T-helper 1 cell (primary cell): ENCODE measurements at regions not wholly inside any gene's neighbourhood (a gene's known extent, or its start where the extent isn't known, plus 50 kb on each side); places are given as distances from the start of the nearest gene placed in this dataset.

ENCODE experiments used
- DNase-seq, 5 donors: peaks; one replicate each; pipeline ENCODE4 v3.0.0-alpha.2; 2012 to 2020

DNA sequence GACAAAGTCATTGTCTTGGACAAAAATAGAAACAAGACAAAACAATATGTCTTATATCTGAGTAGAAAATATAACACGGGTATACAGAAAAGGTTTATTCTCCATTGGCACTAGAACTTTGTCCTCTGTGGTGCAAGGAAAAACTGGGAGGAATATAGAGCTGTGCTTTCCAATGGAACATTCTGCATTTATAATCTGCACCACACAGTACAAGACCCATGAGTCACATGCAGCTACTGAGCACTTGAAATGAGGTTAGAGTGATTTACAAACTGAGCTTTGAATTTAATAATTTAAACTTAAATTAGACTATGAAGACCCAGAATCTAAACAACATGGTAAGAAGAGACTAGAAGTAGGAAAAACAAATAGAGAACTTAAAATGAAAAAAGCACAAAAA, 86.1 kb downstream of the RAP2A start:
- no peak for DNase-seq

DNA sequence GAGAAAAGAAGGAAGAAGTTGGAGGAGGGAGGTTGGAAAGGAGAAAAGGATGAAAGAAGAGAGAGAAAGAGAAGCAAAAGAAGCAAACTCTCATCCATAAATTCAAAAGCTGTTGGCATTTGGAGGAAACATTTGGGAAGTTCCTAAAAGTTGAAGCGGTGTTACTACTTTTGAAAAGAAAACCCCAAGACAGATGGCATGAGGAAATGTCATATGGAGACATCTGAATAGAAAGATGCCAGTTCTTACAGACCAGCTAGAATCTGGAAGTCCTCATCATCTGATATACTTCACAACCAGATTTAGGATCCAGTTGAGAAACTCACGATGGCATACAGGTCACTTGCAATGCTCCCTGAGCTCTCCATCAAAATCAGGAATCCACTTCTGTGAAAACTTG, 86.9 kb downstream of the RAP2A start:
- no peak for DNase-seq

DNA sequence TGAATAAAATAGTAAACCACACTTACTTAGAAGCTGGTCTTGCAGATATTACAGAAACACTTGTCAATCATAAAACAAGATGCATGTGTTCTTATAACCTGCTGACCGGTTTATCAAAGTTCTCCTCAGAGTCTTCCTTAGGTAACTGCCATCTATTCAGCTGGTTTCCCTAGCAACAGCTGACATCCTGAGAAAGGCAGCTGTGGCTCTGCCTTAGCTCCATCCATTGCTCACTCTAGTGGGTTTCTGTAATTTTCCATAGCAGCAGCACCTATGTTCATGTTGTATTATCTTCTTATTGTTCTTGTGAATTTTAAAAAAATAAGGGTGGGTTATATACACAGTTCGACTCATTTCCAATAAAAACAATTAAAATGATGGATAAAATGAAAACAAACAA, 87.8 kb downstream of the RAP2A start:
- DNase-seq, result no peak

DNA sequence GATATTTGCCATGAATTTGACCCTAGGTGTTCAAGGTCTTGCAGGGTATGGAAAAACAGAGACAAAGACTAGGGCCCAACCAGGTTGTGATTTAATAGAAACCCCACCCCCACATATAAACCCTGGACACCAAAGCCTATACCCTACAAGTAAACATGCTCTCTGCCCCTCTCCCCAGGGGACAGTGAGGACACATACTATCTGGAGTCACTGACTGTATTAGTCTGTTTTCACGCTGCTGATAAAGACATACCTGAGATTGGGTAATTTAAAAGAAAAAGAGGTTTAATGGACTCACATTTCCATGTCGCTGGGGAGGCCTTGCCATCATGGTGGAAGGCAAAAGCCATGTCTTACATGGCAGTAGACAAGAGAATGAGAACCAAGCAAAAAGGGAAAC, 88.3 kb downstream of the RAP2A start:
- no peak for DNase-seq

GRCh38 chr13:97526556-97526955, 92.6 kb downstream of the RAP2A start:
- DNase-seq, result no peak

- no peak for DNase-seq
Measured at GRCh38 chr13:97528518-97528917, 94.5 kb downstream of the RAP2A start.

GRCh38 chr13:97534540-97534939, 100.6 kb downstream of the RAP2A start:
- DNase-seq, result no peak

DNA sequence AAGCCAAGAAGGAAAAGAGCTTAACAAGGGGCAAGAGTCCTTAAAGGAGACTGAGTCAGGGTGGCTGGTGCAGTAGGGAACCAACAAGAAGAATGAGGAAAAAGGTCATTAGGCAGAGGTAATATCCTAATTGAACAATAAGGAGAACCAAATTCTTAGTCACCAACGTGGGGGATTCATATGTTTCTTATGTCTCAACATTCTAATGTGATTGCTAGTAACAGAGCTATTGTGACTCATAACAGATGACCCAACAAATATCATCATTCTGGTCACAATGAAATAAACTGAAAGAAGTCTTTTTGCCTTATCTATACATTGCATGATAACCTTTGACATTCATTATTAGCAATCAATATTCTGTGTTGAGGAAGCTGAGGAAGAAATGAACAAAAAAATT, 101.6 kb downstream of the RAP2A start:
- no peak for DNase-seq

GRCh38 chr13:97537110-97537509, 103.1 kb downstream of the RAP2A start:
- DNase-seq, result no peak

DNA sequence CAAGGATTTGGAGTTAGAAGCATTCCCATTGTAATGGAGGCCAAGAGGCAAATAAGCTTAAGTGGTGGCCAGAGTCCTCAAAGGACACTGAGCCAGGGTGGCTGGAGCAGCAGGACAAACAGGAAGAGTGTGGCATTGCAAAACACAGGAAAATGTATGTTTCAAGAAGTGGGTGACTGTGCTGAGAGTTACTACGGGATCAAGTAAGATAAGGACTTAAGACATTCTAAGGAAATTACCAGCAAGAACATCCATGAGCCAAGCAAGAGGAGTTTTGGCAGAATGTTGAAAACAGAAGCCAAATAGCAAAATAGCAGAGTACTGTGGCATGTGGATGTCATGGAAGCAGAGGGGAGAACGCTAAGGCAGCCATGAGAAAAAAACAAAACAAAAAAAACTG, 104.2 kb downstream of the RAP2A start:
- no peak for DNase-seq

DNA sequence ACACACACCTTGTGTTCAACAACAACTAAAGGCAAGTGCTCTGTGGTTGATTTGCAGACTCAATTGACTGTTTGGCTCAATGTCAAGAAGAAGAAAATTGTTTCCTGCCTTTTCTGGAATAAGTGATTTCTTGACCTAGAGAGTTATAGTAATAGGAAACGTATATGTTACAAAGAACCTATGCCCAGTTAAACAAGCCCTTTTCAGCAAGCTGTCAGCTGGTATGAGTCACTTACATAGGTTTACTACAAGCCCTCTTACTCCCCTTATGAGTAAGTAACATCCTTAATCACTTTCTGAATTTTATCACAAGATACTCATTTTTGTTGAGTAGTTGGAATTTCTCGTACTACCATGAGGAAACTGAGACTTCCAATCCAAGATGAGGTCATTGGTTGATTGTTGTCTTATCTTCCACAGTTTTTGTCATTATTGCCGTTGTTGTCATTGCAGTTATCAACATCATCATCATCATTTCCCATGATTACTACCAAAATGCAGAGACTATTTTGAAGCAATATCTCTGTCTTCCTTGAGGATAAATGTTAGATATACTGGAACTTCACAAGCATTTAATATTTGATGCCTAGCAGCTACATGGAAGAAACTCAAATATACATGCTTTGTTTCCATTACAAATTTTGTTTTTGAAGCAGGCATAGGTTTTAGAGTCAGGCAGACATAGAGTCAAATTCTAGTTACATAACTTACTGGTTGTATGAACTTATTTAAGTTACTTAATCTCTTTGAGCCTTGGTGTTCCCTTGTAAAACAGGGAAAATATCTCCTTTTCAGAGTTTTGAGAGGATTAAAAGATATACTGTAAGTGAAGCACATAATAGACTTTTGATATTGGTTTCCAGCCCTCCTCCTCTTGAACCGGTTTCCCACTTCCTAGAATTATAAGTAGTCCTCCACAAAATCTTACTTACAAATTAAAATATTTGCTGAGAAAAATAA, 106.0 kb downstream of the RAP2A start:
- peak in 1 of 5 donors; percentile 9 for DNase-seq

DNA sequence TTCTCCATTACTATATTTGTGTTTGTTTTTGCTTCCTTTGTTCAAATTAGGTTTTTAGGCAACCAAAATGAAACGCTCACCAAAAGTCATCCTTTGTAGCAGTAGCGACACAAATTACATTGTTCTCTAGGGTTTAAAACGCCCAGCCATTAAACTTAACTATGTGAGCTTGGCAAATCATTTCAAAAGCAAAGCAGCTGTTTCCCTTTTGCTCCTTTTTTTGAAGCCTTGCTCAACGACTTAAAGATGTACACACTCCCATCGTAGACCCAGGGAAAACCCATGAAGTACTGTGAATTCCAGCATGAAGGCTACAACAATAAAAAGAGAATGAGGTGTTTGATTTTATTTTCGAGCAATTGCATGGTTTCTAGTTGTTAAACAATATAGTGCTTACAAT, 106.7 kb downstream of the RAP2A start:
- DNase-seq, result no peak

GRCh38 chr13:97542102-97542685, 108.2 kb downstream of the RAP2A start:
- DNase-seq, result no peak

DNA sequence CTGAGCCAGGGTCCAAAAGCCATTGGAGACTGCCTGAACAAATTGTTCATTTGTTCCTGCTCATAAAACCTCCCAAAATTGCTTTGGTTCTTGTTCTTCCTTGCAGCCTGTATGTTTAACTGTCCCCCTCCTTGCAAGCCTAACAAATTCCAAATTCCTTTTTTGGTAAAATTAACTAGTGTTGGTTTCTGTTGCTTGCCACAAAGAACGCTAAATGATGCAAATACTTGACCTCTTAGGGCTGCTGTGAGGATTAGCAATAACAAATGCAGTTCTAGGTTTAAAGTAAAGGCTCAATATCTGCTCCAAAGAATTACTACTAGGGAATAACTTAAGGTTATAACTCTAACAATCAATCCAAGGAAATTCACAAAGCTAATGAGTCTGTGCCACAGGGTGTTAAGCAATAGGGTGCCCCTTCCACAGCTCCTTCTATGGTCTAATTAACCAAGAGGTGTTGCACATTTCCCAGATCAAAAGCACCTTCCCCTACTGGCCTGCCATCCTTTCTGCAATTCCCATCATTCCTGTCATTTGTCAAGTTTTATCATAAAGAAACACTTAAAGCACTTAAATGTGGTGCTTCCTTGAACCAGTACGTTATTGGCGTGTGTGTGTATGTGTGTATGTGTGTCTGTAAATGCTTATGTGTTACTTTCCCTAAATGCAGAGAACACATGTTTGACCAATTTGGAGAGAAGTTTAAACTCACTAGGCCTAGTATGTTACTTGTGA, 110.2 kb downstream of the RAP2A start:
- DNase-seq, result no peak

GRCh38 chr13:97544971-97545499, 111.1 kb downstream of the RAP2A start:
- DNase-seq, result peak in 1 of 5 donors; percentile 3

DNA sequence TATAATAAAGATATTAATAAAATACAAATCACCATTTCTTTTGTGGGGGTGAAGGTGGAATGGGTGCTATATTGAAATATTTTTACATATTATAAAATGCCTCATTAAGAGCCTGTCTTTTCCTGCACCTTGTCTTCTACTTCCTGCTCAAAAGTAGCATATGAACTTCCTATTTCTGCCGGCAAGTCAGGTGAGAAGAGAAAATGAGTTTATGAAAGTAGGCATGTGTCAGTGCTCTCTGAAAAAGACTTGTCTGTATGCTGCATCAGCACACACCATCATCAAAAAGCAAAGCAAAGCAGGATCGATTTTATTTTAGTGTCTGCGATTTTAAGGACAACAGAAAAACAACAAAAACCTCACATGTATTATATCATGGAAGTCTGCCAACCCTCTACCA, 114.2 kb downstream of the RAP2A start:
- DNase-seq, result no peak

GRCh38 chr13:97548711-97549110, 114.7 kb downstream of the RAP2A start:
- no peak for DNase-seq

DNA sequence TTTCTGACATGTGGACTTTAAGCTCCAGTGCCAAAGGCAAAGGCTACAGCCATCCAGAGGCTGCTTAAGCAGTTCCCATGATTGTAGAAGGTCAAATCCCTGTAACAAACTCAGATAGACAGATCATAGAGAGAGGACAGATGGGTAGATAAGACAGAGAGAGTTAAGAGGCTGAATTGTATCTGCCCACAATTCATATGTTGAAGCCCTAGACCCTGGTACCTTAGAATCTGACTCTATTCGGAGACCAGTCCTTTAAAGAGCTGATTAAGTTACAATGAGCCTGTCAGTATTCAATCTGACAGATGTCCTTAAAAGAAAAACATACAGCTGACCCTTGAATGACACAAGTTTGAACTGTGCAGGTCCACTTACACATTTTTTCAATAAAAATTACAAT, 115.2 kb downstream of the RAP2A start:
- DNase-seq, result no peak

DNA sequence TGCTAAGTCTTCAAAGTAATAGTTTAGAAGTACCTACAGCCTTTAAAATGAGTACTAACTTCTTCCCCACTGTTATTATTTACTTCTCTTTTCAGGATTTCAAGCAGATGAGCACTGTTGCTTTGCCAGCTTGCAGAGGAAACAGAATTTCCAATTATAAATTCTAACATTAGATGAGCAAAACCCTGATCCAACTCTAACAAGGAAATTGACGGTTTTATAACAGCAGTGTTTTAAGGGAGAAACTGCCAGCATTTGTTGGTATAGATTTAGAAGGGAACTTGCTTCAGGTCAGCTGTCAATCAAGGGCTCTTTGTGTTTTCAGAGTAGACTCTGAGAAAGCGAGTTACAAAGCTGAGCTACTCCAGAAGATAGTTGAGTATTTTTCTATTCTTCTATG, 120.5 kb downstream of the RAP2A start:
- no peak for DNase-seq

DNA sequence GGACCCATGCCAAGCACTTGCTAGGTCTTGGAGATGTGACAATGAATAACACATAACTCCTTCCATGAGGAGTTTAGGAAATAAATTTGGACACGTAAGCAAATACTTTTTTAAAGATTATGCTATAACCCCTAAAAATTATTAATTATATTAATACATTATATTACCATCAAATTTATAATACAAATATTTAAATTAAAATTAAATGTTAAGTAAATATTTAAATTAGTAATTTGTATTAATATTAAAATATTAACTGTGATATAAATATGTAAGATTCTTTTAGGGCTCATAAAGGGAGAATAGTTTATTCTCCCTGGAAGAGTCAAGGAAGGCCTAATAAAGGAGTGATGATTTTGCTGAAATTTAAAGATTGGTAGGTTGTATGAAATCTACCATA, 121.1 kb downstream of the RAP2A start:
- no peak for DNase-seq

DNA sequence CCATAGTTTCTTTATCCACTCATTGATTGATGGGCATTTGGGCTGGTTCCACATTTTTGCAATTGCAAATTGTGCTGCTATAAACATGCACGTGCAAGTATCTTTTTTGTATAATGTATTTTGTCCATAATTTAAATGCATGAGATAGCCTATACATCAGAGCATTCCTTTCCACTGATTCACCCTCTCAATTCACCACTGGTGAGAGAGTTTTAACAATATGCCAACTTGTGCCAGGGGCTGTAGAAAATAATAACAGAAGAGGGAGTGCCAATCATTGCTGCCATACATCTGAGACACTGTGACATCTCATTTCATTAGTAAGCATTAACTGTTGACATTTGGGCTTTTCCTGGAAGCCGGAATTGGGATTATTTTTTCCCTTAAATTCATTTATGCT, 125.1 kb downstream of the RAP2A start:
- no peak for DNase-seq

GRCh38 chr13:97559981-97560380, 126.0 kb downstream of the RAP2A start:
- no peak for DNase-seq

- DNase-seq, result no peak
Measured at GRCh38 chr13:97561182-97561581, 127.2 kb downstream of the RAP2A start.
